A172 (cell line): ENCODE measurements at regions not wholly inside any gene's neighbourhood (a gene's known extent, or its start where the extent isn't known, plus 50 kb on each side); places are given as distances from the start of the nearest gene placed in this dataset.
"Not testable (repeated sequence)": the region's sequence is repeated elsewhere in the genome, so short reads cannot be mapped to it uniquely, and the experiment has no call there.

Experiments
- DNase-seq: peaks from one replicate; pipeline ENCODE4 v3.0.0-alpha.2; 2015; ENCODE audit warnings: low spot score

DNA sequence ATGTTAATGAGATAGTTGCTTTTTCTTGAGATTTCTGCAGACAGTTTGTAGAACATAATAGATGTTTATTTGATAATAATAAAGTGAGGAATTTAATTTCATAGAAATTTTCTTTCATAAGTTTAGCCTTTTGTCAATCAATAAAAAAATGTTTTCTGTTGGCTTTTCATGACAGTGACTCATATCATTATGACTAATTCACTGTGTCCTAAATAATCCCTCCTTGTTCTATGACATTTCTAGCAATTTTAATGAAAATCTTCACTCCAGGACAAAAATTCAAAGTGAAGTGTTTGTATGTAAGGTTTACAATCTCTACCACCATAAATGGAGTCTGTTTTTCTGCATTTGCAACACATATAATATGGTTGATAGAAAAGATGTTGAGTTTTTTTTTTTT, 109.9 kb downstream of the UTRN start:
- no peak for DNase-seq

- DNase-seq, result no peak
Observed at GRCh38 chr6:144395826-144396225, 110.7 kb downstream of the UTRN start.

DNA sequence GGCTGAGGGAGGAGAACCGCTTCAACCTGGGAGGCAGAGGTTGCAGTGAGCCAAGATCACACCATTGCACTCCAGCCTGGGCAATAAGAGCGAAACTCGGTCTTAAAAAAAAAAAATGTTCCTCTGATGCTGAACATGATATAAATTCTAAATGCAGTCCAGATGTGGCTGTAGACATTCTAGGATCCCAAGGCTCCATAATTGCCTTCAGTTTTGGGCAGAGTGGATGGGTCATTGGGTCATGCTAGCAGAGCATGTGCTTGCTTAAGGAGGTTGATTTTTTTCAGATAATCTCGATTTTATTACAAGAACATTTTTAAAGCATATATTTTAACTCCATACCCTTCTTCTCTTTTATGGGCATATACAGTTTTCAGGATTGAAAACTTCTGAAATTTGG, 112.0 kb downstream of the UTRN start:
- no peak for DNase-seq

GRCh38 chr6:144400321-144400720, 115.2 kb downstream of the UTRN start:
- DNase-seq, result no peak

DNA sequence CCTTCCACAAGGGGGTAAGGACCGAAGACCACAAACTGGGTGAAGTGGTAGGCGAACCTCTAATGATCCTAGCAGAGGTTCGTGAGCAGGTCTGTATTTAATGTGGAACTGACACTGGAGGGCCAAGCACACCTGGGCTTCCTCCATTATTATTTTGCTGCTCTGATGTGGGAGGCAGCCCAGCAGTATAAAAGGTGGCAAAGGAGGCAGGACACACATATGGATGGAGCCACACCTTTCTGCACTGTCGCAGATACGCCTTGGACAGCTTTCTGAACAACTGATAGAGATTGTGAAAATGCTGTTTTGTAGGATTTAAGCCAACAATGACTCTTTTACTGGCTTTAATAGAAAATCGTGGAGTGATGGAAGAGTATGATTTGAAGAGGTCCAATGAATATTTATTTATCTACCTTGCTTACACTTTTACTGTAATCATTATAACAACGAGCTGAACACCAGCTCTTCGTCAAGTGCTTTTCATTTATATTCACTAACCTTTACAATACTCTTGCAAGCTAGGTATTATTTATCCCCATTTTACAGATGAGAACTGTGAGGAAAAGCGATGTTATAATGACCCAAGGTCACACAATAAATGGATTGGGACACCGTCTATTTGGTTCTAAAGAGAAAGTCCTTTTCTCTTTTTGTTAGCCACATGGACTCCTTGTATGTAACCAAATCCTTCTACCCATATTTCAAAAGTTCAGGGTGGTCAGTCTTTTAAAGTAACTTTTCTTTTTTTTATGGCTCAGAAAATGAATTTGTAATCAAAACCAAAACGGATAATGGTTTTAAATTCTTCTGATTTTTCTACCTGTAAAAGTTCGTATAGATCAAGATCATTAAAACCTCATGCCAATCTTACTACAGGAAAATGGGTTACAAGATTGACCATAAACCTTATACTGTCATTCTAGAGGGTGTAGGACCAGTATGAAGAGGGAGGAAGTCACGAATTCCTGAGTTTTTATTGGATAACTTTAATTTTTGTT, 116.9 kb downstream of the UTRN start:
- DNase-seq, result no peak

DNA sequence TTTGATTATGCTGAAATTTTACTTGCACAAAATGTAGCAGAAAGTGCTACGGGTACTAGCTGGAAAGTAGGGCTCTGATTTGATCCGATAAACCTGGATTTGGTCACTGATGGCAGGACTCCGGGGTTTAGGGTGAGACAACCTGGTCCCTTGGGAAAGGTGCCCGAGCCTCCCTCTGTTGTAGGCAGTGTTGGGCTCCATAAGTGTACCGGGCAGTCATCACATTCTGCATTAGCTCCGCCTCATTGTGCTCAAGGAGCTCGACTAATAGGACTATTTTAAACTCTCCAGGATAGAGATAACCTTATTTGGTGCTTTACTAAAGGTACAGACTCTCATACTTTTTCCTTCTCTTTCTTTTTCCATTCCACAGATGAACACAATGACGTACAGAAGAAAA, 117.6 kb downstream of the UTRN start:
- DNase-seq, result no peak

DNA sequence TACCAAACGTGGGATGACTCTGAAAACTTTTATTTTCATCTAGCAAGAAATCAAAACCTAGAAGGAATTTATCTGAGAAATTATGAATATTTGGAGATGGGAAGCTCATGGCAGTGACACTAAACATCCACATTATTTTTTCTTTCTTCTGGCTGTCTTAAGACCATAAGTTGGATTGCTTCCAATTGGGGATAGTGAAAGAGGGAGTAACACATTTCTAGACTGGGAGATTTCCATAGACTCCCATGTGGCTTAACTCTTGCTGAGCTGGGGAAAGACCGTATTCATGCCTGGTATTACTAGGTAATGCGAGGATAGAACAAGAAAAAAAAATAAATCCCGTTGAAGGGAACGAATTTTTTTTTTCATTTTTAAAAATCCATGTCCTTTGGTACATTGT, 120.0 kb downstream of the UTRN start:
- no peak for DNase-seq

- DNase-seq, result no peak
Observed at GRCh38 chr6:144406796-144407195, 121.7 kb downstream of the UTRN start.

DNA sequence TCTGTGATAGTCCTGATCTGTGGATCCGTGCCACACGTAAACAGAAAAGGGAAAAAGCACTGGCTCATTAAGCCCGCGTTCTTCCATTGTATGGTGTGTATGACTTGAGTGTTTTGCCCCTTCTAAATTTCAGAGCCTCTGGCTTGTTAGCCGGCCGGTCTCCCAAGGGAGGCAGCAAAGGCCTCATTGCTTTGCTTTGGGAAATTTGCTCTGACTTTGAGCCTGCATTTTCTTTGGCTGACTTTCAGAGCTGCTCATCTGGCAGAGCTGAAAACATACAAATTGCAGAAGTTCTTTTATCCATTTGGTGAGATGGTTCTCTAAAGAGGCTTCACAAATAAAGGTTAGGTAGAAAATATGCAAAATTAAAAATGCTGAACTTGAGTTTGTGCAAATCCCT, 123.0 kb downstream of the UTRN start:
- DNase-seq, result no peak

GRCh38 chr6:144410059-144410458, 124.9 kb downstream of the UTRN start:
- DNase-seq, result no peak

DNA sequence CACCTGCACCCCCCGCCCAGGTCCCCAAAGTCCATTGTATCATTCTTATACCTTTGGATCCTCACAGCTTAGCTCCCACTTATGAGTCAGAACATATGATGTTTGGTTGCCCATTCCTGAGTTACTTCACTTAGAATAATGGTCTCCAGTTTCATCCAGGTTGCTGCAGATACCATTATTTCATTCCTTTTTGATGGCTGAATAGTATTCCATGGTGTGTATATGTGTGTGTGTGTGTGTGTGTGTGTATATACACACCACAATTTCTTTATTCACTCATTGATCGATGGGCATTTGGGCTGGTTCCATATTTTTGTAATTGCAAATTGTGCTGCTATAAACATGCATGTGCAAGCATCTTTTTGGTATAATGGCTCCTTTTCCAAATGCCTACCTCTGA, 125.4 kb downstream of the UTRN start:
- DNase-seq, result not testable (repeated sequence)

DNA sequence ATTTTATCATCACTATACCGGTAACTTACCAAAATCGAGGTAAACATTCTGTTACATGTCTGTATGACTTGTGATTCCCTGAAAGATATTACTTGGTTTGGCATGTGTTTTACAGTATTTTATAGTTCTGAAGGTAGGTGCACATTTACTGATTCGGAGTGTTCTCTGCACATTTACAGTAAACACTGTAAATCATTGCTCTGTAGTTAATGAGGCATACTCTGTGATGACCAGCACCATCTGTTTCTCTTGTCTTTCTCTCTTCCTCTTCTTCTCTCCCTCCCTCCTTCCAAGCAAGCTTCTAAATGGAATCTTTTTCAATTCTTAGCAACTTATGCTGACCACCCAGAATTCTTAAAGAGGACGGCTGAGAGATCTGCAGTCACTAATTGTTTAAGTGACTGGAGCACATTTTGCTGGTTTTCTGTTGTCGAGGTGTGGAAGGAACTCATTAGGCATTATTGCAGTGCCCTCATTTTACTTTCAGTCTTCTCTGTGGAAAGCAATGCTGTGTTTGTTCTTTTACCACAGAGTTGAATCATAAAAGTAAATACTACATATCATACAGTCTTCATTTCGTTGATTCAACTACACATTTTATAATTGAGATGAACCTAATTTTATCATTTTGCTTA, 126.5 kb downstream of the UTRN start:
- DNase-seq, result peak; percentile 6

GRCh38 chr6:144413418-144413817, 128.3 kb downstream of the UTRN start:
- peak; percentile 60 for DNase-seq

- peak; percentile 36 for DNase-seq
Observed at GRCh38 chr6:144415014-144415413, 129.9 kb downstream of the UTRN start.

DNA sequence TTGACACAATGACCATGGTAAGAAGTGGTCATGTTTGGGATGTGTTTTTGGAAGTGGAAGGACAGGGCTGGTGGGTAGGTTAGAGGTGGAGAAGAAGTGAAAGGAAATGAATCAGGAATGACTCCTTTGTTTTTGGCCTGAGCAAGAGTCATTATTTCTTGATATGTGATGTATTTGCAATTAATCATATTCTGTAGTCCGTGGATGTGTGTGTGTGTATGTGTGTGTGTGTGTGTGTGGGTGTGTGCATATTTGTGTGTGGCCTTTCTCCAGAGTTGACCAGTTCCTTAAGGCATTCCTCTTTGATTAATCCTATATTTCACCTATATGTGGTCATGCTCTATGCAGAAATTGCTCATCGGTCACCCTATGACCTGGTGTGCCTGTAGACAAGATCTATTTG, 130.7 kb downstream of the UTRN start:
- peak; percentile 32 for DNase-seq

GRCh38 chr6:144416244-144416643, 131.1 kb downstream of the UTRN start:
- DNase-seq, result no peak

GRCh38 chr6:144416773-144417172, 131.6 kb downstream of the UTRN start:
- DNase-seq, result no peak

- no peak for DNase-seq
Observed at GRCh38 chr6:144417681-144418080, 132.5 kb downstream of the UTRN start.

DNA sequence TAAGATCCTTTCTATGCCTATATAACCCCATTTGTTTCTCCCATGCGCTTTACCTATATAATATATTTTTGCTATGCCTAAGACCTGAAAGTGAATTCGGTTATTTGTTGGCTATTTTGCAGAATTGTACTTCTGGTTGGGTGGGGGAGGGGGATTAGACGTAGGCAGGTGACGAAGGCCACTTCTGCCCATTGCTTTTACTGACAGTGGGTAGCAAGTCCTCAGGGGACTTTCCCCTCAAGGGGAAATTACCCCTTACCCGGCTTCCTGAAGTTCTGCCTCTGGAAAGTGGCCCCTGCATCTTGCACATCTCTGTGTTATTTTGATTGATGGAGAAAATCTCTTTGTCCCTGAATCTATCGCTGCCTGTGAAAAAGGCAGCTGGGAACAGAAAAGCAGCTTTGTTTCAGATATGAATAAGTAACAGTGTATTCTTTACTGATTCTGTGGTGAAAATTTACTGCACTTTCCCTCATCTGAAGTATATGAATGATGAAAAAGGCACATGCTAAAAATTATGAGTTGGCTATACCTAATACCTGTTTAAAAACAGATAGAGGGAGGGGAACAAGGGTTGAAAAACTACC, 133.9 kb downstream of the UTRN start:
- no peak for DNase-seq

- DNase-seq, result no peak
Observed at GRCh38 chr6:144423167-144423566, 138.0 kb downstream of the UTRN start.

DNA sequence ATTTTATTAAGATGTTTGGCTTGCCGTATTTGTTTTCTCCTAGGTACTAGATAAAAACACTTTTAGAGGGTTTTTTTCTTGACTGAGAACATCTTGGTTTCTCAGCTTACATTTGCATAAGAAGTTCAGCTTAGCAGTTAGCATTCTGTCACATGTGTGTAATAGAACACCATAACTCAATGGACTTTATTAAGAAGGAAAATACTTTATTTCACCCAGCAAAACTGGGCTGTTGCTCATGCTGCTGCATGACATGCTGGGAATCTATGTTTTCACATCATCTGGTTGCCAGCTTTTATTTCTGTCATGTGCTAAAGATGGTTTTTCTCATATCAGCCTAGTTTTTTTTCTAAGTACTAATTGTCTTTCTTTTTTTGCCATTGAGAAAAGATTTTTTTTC, 144.6 kb downstream of the UTRN start:
- no peak for DNase-seq

- DNase-seq, result not testable (repeated sequence)
Observed at GRCh38 chr6:144433446-144433845, 148.3 kb downstream of the UTRN start.
